Fibroblast of villous mesenchyme (primary cell): ENCODE measurements at regions not wholly inside any gene's neighbourhood (a gene's known extent, or its start where the extent isn't known, plus 50 kb on each side); places are given as distances from the start of the nearest gene placed in this dataset.

Experiments
- DNase-seq: peaks from one replicate; pipeline ENCODE4 v3.0.0-alpha.2; 2010; ENCODE audit warnings: low read depth
- H3K4me3 ChIP-seq: 2 replicates; pipeline ENCODE4 v1.5.1; 2011; ENCODE audit warnings: low read depth, mild to moderate bottlenecking, low read length
- TF ChIP-seq, protein P1 (sequence below): IDR thresholded peaks from 2 replicates; pipeline ENCODE4 v1.5.1; 2012; ENCODE audit warnings: low read depth, mild to moderate bottlenecking, low read length; ENCODE audit not compliant: insufficient read depth

GRCh38 chr16:87138738-87139267 lies 178.4 kb downstream of the C16orf95 start:
- no peak for DNase-seq
- TF ChIP-seq, protein P1, sequence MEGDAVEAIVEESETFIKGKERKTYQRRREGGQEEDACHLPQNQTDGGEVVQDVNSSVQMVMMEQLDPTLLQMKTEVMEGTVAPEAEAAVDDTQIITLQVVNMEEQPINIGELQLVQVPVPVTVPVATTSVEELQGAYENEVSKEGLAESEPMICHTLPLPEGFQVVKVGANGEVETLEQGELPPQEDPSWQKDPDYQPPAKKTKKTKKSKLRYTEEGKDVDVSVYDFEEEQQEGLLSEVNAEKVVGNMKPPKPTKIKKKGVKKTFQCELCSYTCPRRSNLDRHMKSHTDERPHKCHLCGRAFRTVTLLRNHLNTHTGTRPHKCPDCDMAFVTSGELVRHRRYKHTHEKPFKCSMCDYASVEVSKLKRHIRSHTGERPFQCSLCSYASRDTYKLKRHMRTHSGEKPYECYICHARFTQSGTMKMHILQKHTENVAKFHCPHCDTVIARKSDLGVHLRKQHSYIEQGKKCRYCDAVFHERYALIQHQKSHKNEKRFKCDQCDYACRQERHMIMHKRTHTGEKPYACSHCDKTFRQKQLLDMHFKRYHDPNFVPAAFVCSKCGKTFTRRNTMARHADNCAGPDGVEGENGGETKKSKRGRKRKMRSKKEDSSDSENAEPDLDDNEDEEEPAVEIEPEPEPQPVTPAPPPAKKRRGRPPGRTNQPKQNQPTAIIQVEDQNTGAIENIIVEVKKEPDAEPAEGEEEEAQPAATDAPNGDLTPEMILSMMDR = no peak
- H3K4me3 ChIP-seq = no peak overlapping the region

DNA sequence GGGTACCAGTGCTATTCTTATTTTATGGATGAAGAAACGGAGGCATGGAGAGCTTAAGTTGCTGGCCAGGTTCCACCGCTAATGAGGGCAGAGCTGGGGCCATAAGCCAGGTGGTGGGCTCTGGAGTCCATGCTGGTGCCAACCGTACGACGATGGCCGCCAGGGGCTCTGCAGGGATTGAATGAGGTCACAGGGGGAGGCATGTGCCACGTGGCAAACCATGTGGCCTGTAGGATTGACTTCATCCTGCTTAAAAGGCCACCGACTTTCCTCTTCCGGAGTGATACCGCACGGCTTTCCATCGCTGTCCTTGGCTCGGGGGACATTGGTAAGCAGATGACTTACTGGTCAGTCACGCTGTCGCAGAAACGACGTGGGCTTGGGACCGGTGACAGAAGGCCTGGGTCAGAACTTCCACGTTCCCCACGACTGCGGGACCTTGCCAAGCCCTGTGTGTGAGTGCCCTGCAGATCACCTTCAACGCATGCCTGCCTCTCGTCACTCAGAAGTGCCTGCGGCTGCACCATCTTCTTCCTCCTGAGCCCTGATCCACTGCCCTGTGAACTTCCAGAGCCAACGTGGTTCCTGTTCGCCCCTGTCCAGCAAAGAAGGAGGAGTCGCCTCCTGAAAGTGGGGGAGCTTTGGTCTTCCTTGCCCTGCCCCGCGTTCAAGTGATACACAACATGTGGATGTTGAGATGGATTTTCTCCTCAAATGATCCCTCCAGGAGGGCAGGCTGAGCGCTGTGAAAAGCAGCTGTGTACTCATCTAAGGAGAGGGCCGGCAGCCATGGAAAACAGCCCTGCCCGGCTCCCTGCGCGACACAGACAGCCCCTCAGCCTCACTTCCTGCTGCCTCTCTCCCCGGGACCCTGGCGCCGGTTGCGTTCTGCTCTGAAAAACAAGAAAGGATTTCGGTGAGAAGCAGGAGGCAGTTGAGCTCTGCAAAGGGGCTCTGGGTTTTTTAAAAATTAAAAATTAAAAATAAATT lies 176.7 kb downstream of the C16orf95 start:
- TF ChIP-seq, protein P1 = no peak
- no peak for DNase-seq
- H3K4me3 ChIP-seq = no peak overlapping the region

GRCh38 chr16:87141402-87141801 lies 175.8 kb downstream of the C16orf95 start:
- TF ChIP-seq, protein P1 = no peak
- no peak overlapping the region for H3K4me3 ChIP-seq
- no peak for DNase-seq

GRCh38 chr16:87143661-87144121 lies 173.5 kb downstream of the C16orf95 start:
- DNase-seq = no peak
- TF ChIP-seq, protein P1 = no peak
- H3K4me3 ChIP-seq = no peak overlapping the region

GRCh38 chr16:87144232-87144631 lies 173.0 kb downstream of the C16orf95 start:
- no peak overlapping the region for H3K4me3 ChIP-seq
- no peak for DNase-seq
- TF ChIP-seq, protein P1 = no peak

DNA sequence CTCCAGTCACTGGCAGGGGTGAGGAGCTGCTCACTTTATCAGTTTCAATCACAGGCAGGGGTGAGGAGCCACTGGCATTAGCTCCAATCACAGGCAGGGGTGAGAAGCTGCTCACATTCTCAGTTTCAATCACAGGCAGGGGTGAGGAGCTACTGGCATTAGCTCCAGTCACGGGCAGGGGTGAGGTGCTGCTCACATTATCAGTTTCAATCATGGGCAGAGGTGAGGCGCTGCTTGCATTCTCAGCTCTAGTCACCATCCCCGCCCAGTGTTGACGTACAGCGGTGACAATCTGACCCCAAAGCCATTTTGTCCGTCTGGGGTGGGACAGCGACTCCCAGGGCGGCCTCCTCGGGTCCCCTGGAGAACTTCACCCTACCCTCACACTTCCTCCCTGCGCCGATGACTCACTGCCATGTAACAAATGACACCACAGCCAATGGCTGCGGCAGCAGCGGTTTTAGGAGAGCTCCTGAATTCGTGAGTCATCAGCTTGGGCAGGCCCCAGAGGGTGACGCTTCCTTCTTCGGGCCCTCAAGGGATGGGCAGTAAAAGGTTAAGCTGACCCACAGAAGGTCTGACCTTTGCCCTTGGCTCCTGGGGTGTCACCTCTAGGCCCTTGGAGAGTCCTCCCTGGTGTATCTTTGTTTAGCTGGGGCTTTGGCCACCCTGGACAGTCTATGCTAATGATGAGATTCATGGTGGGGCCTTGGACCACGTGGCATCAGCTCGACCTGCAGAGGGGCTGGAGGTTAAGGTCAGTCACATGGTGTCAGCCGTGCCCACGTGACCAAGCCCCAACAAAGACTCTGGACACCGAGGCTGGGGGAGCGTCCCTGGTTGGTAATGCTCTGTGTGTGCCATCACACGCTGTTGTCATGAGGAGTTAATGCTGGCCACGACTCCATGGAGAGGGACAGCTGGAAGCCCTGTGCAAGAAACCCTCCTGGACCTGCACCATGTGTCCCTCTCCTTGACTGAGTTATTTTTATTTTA lies 171.7 kb downstream of the C16orf95 start:
- no peak overlapping the region for H3K4me3 ChIP-seq
- DNase-seq = peak; percentile 20
- TF ChIP-seq, protein P1 = no peak
